H1 (cell line): ENCODE measurements at regions not wholly inside any gene's neighbourhood (a gene's known extent, or its start where the extent isn't known, plus 50 kb on each side); places are given as distances from the start of the nearest gene placed in this dataset.

ENCODE experiments used
- CTCF ChIA-PET: fragments of 300-600 bp; sonication (Branson Sonifier 250); formaldehyde crosslinking; loops from one replicate; lab custom pipeline; 2021; ENCODE audit not compliant: partially characterized antibody; lab: Charles Lee
- POLR2A ChIA-PET: fragments of 300-600 bp; sonication (Branson Sonifier 250); formaldehyde crosslinking; loops from one replicate; lab custom pipeline; 2021; ENCODE audit warnings: inconsistent platforms; ENCODE audit not compliant: partially characterized antibody; lab: Charles Lee
- DNase-seq, 2 experiments: peaks; one replicate each; pipeline versions ENCODE4 v3.0.0 to v3.0.0-alpha.2; 2010 to 2022; ENCODE audit warnings: low spot score in 2 of 2, low read depth in 1 of 2, mixed read lengths in 1 of 2
- FAIRE-seq: peaks from 2 replicates; lab custom pipeline; 2011; peaks lifted over from hg19 to GRCh38; lab: Jason Lieb, UNC
- H2AFZ ChIP-seq: 2 replicates; pipeline ENCODE4 v1.8.1; 2012; ENCODE audit warnings: low read length, inconsistent platforms
- H2AK5ac ChIP-seq: 2 replicates; pipeline ENCODE4 v1.6.1; 2013; ENCODE audit warnings: low read depth, low read length
- H2BK120ac ChIP-seq: replicated peaks from 2 replicates; pipeline ENCODE3; 2013; ENCODE audit warnings: low read depth, low read length, inconsistent platforms
- H2BK12ac ChIP-seq: 2 replicates; pipeline ENCODE4 v1.6.1; 2013; ENCODE audit warnings: low read depth, low read length
- H2BK15ac ChIP-seq: 2 replicates; pipeline ENCODE4 v1.6.1; 2013; ENCODE audit warnings: low read length
- H2BK20ac ChIP-seq: 2 replicates; pipeline ENCODE4 v1.6.1; 2013; ENCODE audit warnings: low read length
- H2BK5ac ChIP-seq: 2 replicates; pipeline ENCODE4 v1.6.1; 2013; ENCODE audit warnings: low read depth, low read length
- H3K14ac ChIP-seq: 2 replicates; pipeline ENCODE4 v1.6.1; 2013; ENCODE audit warnings: inconsistent platforms; ENCODE audit not compliant: insufficient read length
- H3K18ac ChIP-seq: 2 replicates; pipeline ENCODE4 v1.6.1; 2013; ENCODE audit warnings: low read length; ENCODE audit errors: extremely low read depth
- H3K23ac ChIP-seq: 2 replicates; pipeline ENCODE4 v1.6.1; 2013; ENCODE audit warnings: inconsistent platforms; ENCODE audit not compliant: insufficient read length
- H3K23me2 ChIP-seq: 2 replicates; pipeline ENCODE4 v1.6.1; 2013; ENCODE audit warnings: low read depth, low read length
- H3K27ac ChIP-seq: 2 replicates; pipeline ENCODE4 v1.6.1; 2011; ENCODE audit warnings: low read depth, low read length, inconsistent platforms
- H3K27me3 ChIP-seq, 4 experiments: replicated peaks in 1 of 4; 1 replicate in 1 of 4; 2 replicates in 3 of 4; pipeline versions ENCODE4 v1.6.1 to v1.8.1; 2011 to 2013; ENCODE audit warnings: low read length in 3 of 4, mild to moderate bottlenecking in 3 of 4, inconsistent platforms in 2 of 4, mixed read lengths in 2 of 4, moderate library complexity in 1 of 4; ENCODE audit not compliant: control insufficient read depth in 3 of 4, insufficient read depth in 3 of 4; ENCODE audit errors: extremely low read depth in 1 of 4
- H3K36me3 ChIP-seq, 4 experiments: 2 replicates each; pipeline versions ENCODE4 v1.6.1 to v1.8.1; 2011 to 2013; ENCODE audit warnings: mild to moderate bottlenecking in 4 of 4, low read length in 3 of 4, moderate library complexity in 2 of 4, control low read depth in 1 of 4, inconsistent platforms in 1 of 4; ENCODE audit not compliant: insufficient read depth in 4 of 4, control insufficient read depth in 2 of 4
- H3K4ac ChIP-seq: replicated peaks from 2 replicates; pipeline ENCODE3; 2013; ENCODE audit warnings: low read length, low read depth, mixed read lengths, inconsistent platforms; ENCODE audit not compliant: insufficient read length
- H3K4me1 ChIP-seq, 4 experiments: replicated peaks in 1 of 4; 1 replicate in 1 of 4; 2 replicates in 3 of 4; pipeline versions ENCODE4 v1.6.1 to v1.8.1; 2011 to 2013; ENCODE audit warnings: low read length in 3 of 4, inconsistent platforms in 2 of 4, mixed read lengths in 1 of 4; ENCODE audit not compliant: insufficient read depth in 4 of 4, control insufficient read depth in 3 of 4
- H3K4me2 ChIP-seq, 2 experiments: 2 replicates each; pipeline versions ENCODE4 v1.6.1 to v1.8.1; 2011 to 2013; ENCODE audit warnings: low read depth in 2 of 2, low read length in 2 of 2, control low read depth in 1 of 2, inconsistent platforms in 1 of 2, mild to moderate bottlenecking in 1 of 2; ENCODE audit not compliant: insufficient read depth in 1 of 2
- H3K4me3 ChIP-seq, 4 experiments: fragments of 200-600, 300-600 bp in 1 of 4; sonication (generic), shearing (Covaris generic), sonication (Bioruptor Twin) in 1 of 4; 2 replicates each; pipeline versions ENCODE4 v1.5.1 to v1.8.1; 2011 to 2016; ENCODE audit warnings: low read length in 4 of 4, low read depth in 3 of 4, control low read depth in 2 of 4, inconsistent platforms in 2 of 4, mild to moderate bottlenecking in 2 of 4, mixed read lengths in 1 of 4, moderate library complexity in 1 of 4; ENCODE audit not compliant: insufficient read depth in 2 of 4; ENCODE audit errors: extremely low read depth in 1 of 4
- H3K56ac ChIP-seq: replicated peaks from 2 replicates; pipeline ENCODE3; 2013; ENCODE audit warnings: low read depth, mild to moderate bottlenecking, mixed read lengths, low read length, inconsistent platforms; ENCODE audit not compliant: insufficient read length
- H3K79me1 ChIP-seq: 2 replicates; pipeline ENCODE4 v1.6.1; 2013; ENCODE audit warnings: low read depth, low read length, control low read depth
- H3K79me2 ChIP-seq, 2 experiments: 2 replicates each; pipeline versions ENCODE4 v1.6.1 to v1.8.1; 2012 to 2013; ENCODE audit warnings: low read length in 2 of 2, mild to moderate bottlenecking in 2 of 2, inconsistent platforms in 1 of 2; ENCODE audit not compliant: insufficient read depth in 2 of 2, control insufficient read depth in 1 of 2
- H3K9ac ChIP-seq, 4 experiments: replicated peaks in 1 of 4; 1 replicate in 1 of 4; 2 replicates in 3 of 4; pipeline versions ENCODE4 v1.6.1 to v1.8.1; 2011 to 2013; ENCODE audit warnings: low read depth in 3 of 4, low read length in 3 of 4, control low read depth in 2 of 4, mild to moderate bottlenecking in 2 of 4, moderate library complexity in 2 of 4, inconsistent platforms in 1 of 4; ENCODE audit errors: extremely low read depth in 1 of 4
- H3K9me3 ChIP-seq, 2 experiments: 2 replicates each; pipeline versions ENCODE4 v1.6.1 to v1.8.1; 2012 to 2013; ENCODE audit warnings: mild to moderate bottlenecking in 2 of 2, moderate library complexity in 2 of 2, control low read depth in 1 of 2, inconsistent platforms in 1 of 2, low read depth in 1 of 2, low read length in 1 of 2, mixed read lengths in 1 of 2; ENCODE audit not compliant: insufficient read depth in 2 of 2
- H4K20me1 ChIP-seq, 2 experiments: replicated peaks in 1 of 2; 2 replicates each; pipeline versions ENCODE3 to v1.8.1; 2011 to 2013; ENCODE audit warnings: inconsistent platforms in 2 of 2, low read length in 2 of 2, mild to moderate bottlenecking in 1 of 2; ENCODE audit not compliant: insufficient read depth in 2 of 2, control insufficient read depth in 1 of 2
- H4K5ac ChIP-seq: 2 replicates; pipeline ENCODE4 v1.6.1; 2013; ENCODE audit warnings: low read length, low read depth, mixed read lengths, inconsistent platforms; ENCODE audit not compliant: insufficient read length
- H4K8ac ChIP-seq: 2 replicates; pipeline ENCODE4 v1.8.0; 2013; ENCODE audit warnings: mild to moderate bottlenecking, moderate library complexity, low read length, inconsistent platforms; ENCODE audit not compliant: insufficient read depth; ENCODE audit errors: extremely low read depth
- H4K91ac ChIP-seq: replicated peaks from 2 replicates; pipeline ENCODE3; 2013; ENCODE audit warnings: low read length, mixed read lengths, inconsistent platforms; ENCODE audit not compliant: insufficient read length
- BCL11A ChIP-seq, 2 experiments: IDR thresholded peaks; one replicate each; pipeline ENCODE4 v1.6.1; 2011; ENCODE audit warnings: low read depth in 2 of 2, low read length in 2 of 2, mild to moderate bottlenecking in 2 of 2
- CBX5 ChIP-seq: fragments of 300-800, 300-1000 bp; sonication (generic); IDR thresholded peaks from 2 replicates; pipeline ENCODE4 v1.7.1; 2016; ENCODE audit warnings: antibody characterized with exemption, low read length, low read depth
- CHD2 ChIP-seq: IDR thresholded peaks from 2 replicates; pipeline ENCODE4 v1.6.1; 2012; ENCODE audit warnings: low read length, improper control_type of control experiment
- E2F6 ChIP-seq: IDR thresholded peaks from 2 replicates; pipeline ENCODE4 v1.6.1; 2012; ENCODE audit warnings: inconsistent platforms
- SAP30 ChIP-seq: fragments of 300-600 bp; sonication (generic); IDR thresholded peaks from 2 replicates; pipeline ENCODE4 v1.7.1; 2012; ENCODE audit warnings: low read length, moderate library complexity, mild to moderate bottlenecking, inconsistent platforms; ENCODE audit not compliant: insufficient read depth, insufficient replicate concordance
- ZNF274 ChIP-seq: IDR thresholded peaks from 2 replicates; pipeline ENCODE4 v1.7.0; 2012; ENCODE audit warnings: low read length, borderline replicate concordance; ENCODE audit errors: extremely low read depth
- WGBS, 2 experiments: shearing (Covaris generic) in 1 of 2; methylation state at CpG; one replicate each; pipeline versions ENCODE4 v1.1.6 to v1.1.7; 2013 to 2015; ENCODE audit warnings: low lambda C conversion rate in 2 of 2, mixed read lengths in 2 of 2, inconsistent platforms in 1 of 2, low coverage in 1 of 2, missing lambda C conversion rate in 1 of 2; ENCODE audit not compliant: insufficient replicate concordance in 2 of 2, insufficient coverage in 1 of 2, insufficient read length in 1 of 2; ENCODE audit errors: extremely low coverage in 1 of 2, missing lambda C conversion rate in 1 of 2; 5-methylcytosine and 5-hydroxymethylcytosine counted together

- POLR2A ChIA-PET: no interaction called here
These were observed 959.9 kb upstream of the AMELY start for GRCh38 chrY:7871304-7871932.

More at GRCh38 chrY:7871304-7871932, 959.9 kb upstream of the AMELY start:
- Histone ChIP-seq H2BK20ac (no peak overlapping the region), H4K5ac (no peak overlapping the region), H3K79me1 (no peaks in the 10 kb centered on the region), H2BK12ac (no peak overlapping the region), H3K36me3 (no peaks in the 10 kb centered on the region)
- TF ChIP-seq ZNF274 (no peak), CHD2 (no peak), SAP30 (no peak), BCL11A (IDR thresholded peaks at IDR 0.05; ENCODE audit: low read depth in 2 of 2, low read length in 2 of 2) (no peak), E2F6 (no peak), CBX5 (no peak)
- TF ChIP-seq, all 59 proteins: peak for 0
- H3K9ac ChIP-seq: no peak overlapping the region
- no peaks in the 10 kb centered on the region for H3K4me1 ChIP-seq
- H4K91ac ChIP-seq: no peak overlapping the region
- H4K20me1 ChIP-seq: no peaks in the 10 kb centered on the region
- FAIRE-seq: no peak
- H4K8ac ChIP-seq: no peak overlapping the region
- no peak overlapping the region for H2BK15ac ChIP-seq
- no peak overlapping the region for H3K56ac ChIP-seq
- 65% methylated on average over 3 of the region's 3 CpGs; no CpG with 5 or more reads in 1 of the 2 experiments for WGBS, 2 experiments
- no peak overlapping the region for H3K27ac ChIP-seq
- no peak for DNase-seq
- H3K4me3 ChIP-seq: no peak overlapping the region
- no peaks in the 10 kb centered on the region for H3K27me3 ChIP-seq
- no peak overlapping the region for H3K4ac ChIP-seq
- H3K4me2 ChIP-seq: no peak overlapping the region
- no peak overlapping the region for H2AFZ ChIP-seq
- no peak overlapping the region for H3K18ac ChIP-seq
- peaks cover 0 to 5% of the 10 kb centered on the region in 2 experiments; a peak in 2 of 4 replicates for H3K9me3 ChIP-seq
- no peak overlapping the region for H2AK5ac ChIP-seq
- H2BK120ac ChIP-seq: no peak overlapping the region
- no peak overlapping the region for H3K23ac ChIP-seq
- no peak overlapping the region for H3K14ac ChIP-seq
- CTCF ChIA-PET: no interaction called here
- H3K23me2 ChIP-seq: no peaks in the 10 kb centered on the region
- no peak overlapping the region for H2BK5ac ChIP-seq
- H3K79me2 ChIP-seq: no peaks in the 10 kb centered on the region
